A673 (cell line): ENCODE measurements at regions not wholly inside any gene's neighbourhood (a gene's known extent, or its start where the extent isn't known, plus 50 kb on each side); places are given as distances from the start of the nearest gene placed in this dataset.

Experiments used
- BruUV-seq: library from RNA; stranded (reverse); fragments of 400-500 nt; replicated peaks from 2 replicates; lab custom pipeline; 2021; lab: Mats Ljungman, UMichigan
- CTCF ChIA-PET: fragments of 300-600 bp; sonication (Branson Sonifier 250); formaldehyde crosslinking; loops from one replicate; lab custom pipeline; 2022; ENCODE audit warnings: antibody characterized with exemption; lab: Charles Lee
- POLR2A ChIA-PET: fragments of 300-600 bp; sonication (Branson Sonifier 250); formaldehyde crosslinking; loops from one replicate; lab custom pipeline; 2022; ENCODE audit warnings: antibody characterized with exemption; ENCODE audit not compliant: low non-redundant PET; lab: Charles Lee
- DNase-seq: peaks from one replicate; pipeline ENCODE4 v3.0.0-alpha.2; 2015; ENCODE audit warnings: low spot score
- H3K27ac ChIP-seq: fragments of 200-600 bp; sonication (generic); 2 replicates; pipeline ENCODE4 v1.5.1; 2016; ENCODE audit warnings: mixed run types, low read depth, mild to moderate bottlenecking, mixed read lengths, antibody characterized with exemption, low read length; ENCODE audit not compliant: poor library complexity, severe bottlenecking
- H3K27me3 ChIP-seq: fragments of 200-600 bp; sonication (generic); replicated peaks from 2 replicates; pipeline ENCODE4 v1.6.1; 2017; ENCODE audit warnings: mixed run types, low read depth, mild to moderate bottlenecking, mixed read lengths, antibody characterized with exemption, low read length; ENCODE audit not compliant: insufficient read depth, poor library complexity
- H3K36me3 ChIP-seq: fragments of 200-600 bp; sonication (generic); 2 replicates; pipeline ENCODE4 v1.6.1; 2016; ENCODE audit warnings: mixed run types, mild to moderate bottlenecking, mixed read lengths, antibody characterized with exemption, low read length; ENCODE audit not compliant: insufficient read depth, poor library complexity, severe bottlenecking
- H3K4me1 ChIP-seq: fragments of 200-600 bp; sonication (generic); 2 replicates; pipeline ENCODE4 v1.6.1; 2017; ENCODE audit warnings: mixed run types, mild to moderate bottlenecking, mixed read lengths, antibody characterized with exemption, low read length; ENCODE audit not compliant: insufficient read depth, poor library complexity, severe bottlenecking
- H3K4me3 ChIP-seq: fragments of 200-600 bp; sonication (generic); 2 replicates; pipeline ENCODE4 v1.5.1; 2016; ENCODE audit warnings: low read depth, mixed run types, mild to moderate bottlenecking, mixed read lengths, low read length; ENCODE audit not compliant: poor library complexity, severe bottlenecking
- H3K9me3 ChIP-seq: fragments of 200-600 bp; sonication (generic); 2 replicates; pipeline ENCODE4 v1.6.1; 2016; ENCODE audit warnings: mixed run types, low read depth, mild to moderate bottlenecking, mixed read lengths, antibody characterized with exemption, low read length; ENCODE audit not compliant: poor library complexity, severe bottlenecking
- EZH2 ChIP-seq: fragments of 200-600 bp; sonication (generic); IDR thresholded peaks from 2 replicates; pipeline ENCODE4 v1.6.1; 2017; ENCODE audit warnings: borderline replicate concordance, low read depth, mild to moderate bottlenecking, mixed read lengths, antibody characterized with exemption, low read length; ENCODE audit not compliant: poor library complexity, severe bottlenecking
- intact Hi-C: fragments of 100-400 bp; cut with micrococcal nuclease; formaldehyde crosslinking; loops from one replicate; pipeline ENCODE4 v1.10.0; 2022; ENCODE audit not compliant: unreplicated experiment
- TF ChIP-seq, protein P1 (sequence below): fragments of 300-800, 200-600 bp; sonication (generic); conservative IDR thresholded peaks from 2 replicates; pipeline ENCODE4 v1.5.1; 2017; ENCODE audit warnings: low read depth, mild to moderate bottlenecking, antibody characterized with exemption, low read length, moderate library complexity, mixed read lengths

DNA sequence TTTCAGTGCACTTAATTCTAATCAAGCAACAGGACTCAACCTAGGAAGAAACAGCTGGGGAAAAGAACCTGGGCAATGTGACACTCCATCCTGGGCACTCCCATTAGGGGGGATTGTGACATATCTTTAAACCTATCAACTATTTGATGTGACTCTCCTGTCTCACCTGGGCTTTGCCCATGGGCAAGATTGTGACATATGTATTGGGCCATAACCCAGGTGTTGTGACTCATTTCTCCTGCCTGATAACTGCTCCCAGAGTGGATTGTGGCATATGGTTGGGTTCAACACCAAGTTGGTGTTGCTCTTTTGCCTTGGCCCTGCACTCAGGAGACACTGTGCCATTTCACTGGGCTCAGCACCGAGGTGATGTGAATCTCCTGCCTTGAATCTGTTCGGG lies 82.6 kb downstream of the ZNF723 start:
- Histone ChIP-seq H3K9me3 (peaks cover 25% of the 10 kb centered on the region), H3K36me3 (no peaks in the 10 kb centered on the region), H3K27me3 (no peaks in the 10 kb centered on the region), H3K4me1 (no peaks in the 10 kb centered on the region), H3K27ac (no peak overlapping the region), H3K4me3 (no peak overlapping the region)
- BruUV-seq: no TSS peak
- TF ChIP-seq, protein P1, sequence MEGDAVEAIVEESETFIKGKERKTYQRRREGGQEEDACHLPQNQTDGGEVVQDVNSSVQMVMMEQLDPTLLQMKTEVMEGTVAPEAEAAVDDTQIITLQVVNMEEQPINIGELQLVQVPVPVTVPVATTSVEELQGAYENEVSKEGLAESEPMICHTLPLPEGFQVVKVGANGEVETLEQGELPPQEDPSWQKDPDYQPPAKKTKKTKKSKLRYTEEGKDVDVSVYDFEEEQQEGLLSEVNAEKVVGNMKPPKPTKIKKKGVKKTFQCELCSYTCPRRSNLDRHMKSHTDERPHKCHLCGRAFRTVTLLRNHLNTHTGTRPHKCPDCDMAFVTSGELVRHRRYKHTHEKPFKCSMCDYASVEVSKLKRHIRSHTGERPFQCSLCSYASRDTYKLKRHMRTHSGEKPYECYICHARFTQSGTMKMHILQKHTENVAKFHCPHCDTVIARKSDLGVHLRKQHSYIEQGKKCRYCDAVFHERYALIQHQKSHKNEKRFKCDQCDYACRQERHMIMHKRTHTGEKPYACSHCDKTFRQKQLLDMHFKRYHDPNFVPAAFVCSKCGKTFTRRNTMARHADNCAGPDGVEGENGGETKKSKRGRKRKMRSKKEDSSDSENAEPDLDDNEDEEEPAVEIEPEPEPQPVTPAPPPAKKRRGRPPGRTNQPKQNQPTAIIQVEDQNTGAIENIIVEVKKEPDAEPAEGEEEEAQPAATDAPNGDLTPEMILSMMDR: no peak
- no peak for TF ChIP-seq EZH2
- CTCF ChIA-PET: no interaction called here
- intact Hi-C loops: no loop called here
- no peak for DNase-seq
- POLR2A ChIA-PET: interaction anchor here (0.6 kb wide), 1 partner anchor 92 kb away, joined by 3 read pairs; no protein-coding TSS in a partner anchor

DNA sequence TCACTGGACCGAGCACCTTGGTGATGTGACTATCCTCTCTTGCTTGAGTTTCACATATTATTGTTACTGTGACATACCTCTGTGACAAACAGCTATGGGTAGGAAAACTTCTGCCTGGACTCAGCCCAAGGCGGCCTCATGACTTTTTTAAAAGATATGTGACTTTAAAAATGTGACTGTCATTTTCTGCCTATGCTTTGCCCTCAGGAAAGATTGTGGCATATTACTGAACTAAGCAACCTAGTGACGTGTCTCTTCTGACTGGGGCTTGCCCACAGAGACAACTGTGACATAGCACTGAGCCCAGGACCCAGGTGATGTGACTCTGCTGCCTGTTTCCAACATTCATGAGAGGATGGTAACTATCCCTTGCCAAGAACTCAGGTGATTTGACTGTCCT lies 84.8 kb downstream of the ZNF728 start:
- no peak for TF ChIP-seq EZH2
- TF ChIP-seq, protein P1: no peak
- no peak for DNase-seq
- H3K9me3 ChIP-seq: peaks cover 35% of the 10 kb centered on the region
- intact Hi-C loops: no loop called here
- no TSS peak for BruUV-seq
- POLR2A ChIA-PET: no interaction called here
- no peaks in the 10 kb centered on the region for H3K36me3 ChIP-seq
- no peaks in the 10 kb centered on the region for H3K4me1 ChIP-seq
- H3K27ac ChIP-seq: no peak overlapping the region
- H3K27me3 ChIP-seq: no peaks in the 10 kb centered on the region
- CTCF ChIA-PET: no interaction called here
- H3K4me3 ChIP-seq: no peak overlapping the region

DNA sequence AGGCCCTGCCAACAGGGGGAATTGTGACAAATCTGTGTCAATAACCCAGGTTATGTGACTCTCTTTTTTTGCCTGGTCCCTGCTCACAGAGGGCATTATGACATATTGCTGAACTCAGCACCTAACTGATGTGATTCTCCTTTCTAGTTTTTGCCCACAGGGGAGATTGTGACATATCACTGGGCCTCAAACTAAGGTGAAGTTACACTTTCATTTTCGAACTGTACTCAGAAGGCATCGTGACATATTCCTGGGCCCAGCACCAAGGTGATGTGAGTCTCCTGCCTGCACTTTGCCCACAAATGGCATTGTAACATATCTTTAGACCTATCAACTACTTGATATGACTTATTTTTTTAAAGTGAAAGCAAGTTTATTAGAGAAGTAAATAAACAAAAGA lies 83.0 kb downstream of the ZNF728 start:
- H3K4me3 ChIP-seq: no peak overlapping the region
- H3K27ac ChIP-seq: no peak overlapping the region
- H3K36me3 ChIP-seq: no peaks in the 10 kb centered on the region
- BruUV-seq: no TSS peak
- H3K9me3 ChIP-seq: peaks cover 44% of the 10 kb centered on the region
- no peaks in the 10 kb centered on the region for H3K27me3 ChIP-seq
- ChIA-PET POLR2A (no interaction called here), CTCF (no interaction called here)
- intact Hi-C loops: no loop called here
- DNase-seq: no peak
- TF ChIP-seq, protein P1: no peak
- TF ChIP-seq EZH2: no peak
- H3K4me1 ChIP-seq: no peaks in the 10 kb centered on the region
